Ishikawa (cell line): ENCODE measurements at regions not wholly inside any gene's neighbourhood (a gene's known extent, or its start where the extent isn't known, plus 50 kb on each side); places are given as distances from the start of the nearest gene placed in this dataset.

ENCODE experiments used
- CEBPB ChIP-seq: IDR thresholded peaks from 2 replicates; pipeline ENCODE4 v1.6.1; 2012
- CREB1 ChIP-seq: IDR thresholded peaks from 2 replicates; pipeline ENCODE4 v1.6.1; 2012; ENCODE audit warnings: low read depth
- EGR1 ChIP-seq: IDR thresholded peaks from 2 replicates; pipeline ENCODE4 v1.6.1; 2012
- EP300 ChIP-seq: IDR thresholded peaks from 2 replicates; pipeline ENCODE4 v1.6.1; 2012; ENCODE audit warnings: borderline replicate concordance
- FOXM1 ChIP-seq: IDR thresholded peaks from 2 replicates; pipeline ENCODE4 v1.6.1; 2012; ENCODE audit warnings: low read depth, borderline replicate concordance
- NFIC ChIP-seq: IDR thresholded peaks from 2 replicates; pipeline ENCODE4 v1.6.1; 2012
- RAD21 ChIP-seq: IDR thresholded peaks from 2 replicates; pipeline ENCODE4 v1.6.1; 2012; ENCODE audit warnings: low read depth
- TAF1 ChIP-seq: IDR thresholded peaks from 2 replicates; pipeline ENCODE4 v1.6.1; 2012; ENCODE audit warnings: low read depth, mild to moderate bottlenecking
- TCF12 ChIP-seq: IDR thresholded peaks from 2 replicates; pipeline ENCODE4 v1.6.1; 2012; ENCODE audit warnings: low read depth
- TEAD4 ChIP-seq: IDR thresholded peaks from 2 replicates; pipeline ENCODE4 v1.6.1; 2012
- YY1 ChIP-seq: IDR thresholded peaks from 2 replicates; pipeline ENCODE4 v1.6.1; 2012; ENCODE audit warnings: low read depth
- ZBTB7A ChIP-seq: IDR thresholded peaks from 2 replicates; pipeline ENCODE4 v1.6.1; 2012; ENCODE audit warnings: low read depth
- TF ChIP-seq, protein P1 (sequence below): IDR thresholded peaks from 2 replicates; pipeline ENCODE4 v1.6.1; 2012
- TF ChIP-seq, protein P2 (sequence below): IDR thresholded peaks from 2 replicates; pipeline ENCODE4 v1.6.1; 2012; ENCODE audit warnings: low read depth, mild to moderate bottlenecking
- TF ChIP-seq, protein P3 (sequence below): IDR thresholded peaks from 2 replicates; pipeline ENCODE4 v1.6.1; 2012

DNA sequence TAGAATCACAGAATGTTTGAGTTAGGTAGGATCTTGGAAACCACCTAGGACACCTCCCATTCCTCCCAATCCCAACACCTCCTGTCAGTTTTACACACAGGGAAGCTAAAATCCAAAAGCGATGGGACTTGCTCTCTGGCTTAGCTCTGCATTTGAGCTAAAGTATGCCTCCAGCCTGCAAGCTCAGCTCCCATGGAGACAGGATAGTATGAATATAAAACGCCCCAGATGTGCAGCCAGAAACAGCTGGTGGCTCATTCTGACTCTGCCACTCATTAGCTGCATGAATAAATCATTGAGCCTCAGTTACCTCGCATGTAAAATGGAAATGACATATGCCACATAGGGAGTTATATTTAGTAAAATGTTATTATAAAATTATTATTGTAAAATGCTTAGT is 336.0 kb downstream of the SUCLA2 start:
- TF ChIP-seq FOXM1 (no peak), TEAD4 (no peak), EP300 (no peak), NFIC (no peak), EGR1 (no peak), RAD21 (no peak), ZBTB7A (no peak), TCF12 (no peak), CEBPB (no peak), YY1 (no peak), CREB1 (no peak), TAF1 (no peak)
- TF ChIP-seq, protein P1, sequence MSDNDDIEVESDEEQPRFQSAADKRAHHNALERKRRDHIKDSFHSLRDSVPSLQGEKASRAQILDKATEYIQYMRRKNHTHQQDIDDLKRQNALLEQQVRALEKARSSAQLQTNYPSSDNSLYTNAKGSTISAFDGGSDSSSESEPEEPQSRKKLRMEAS = no peak
- TF ChIP-seq, protein P2, sequence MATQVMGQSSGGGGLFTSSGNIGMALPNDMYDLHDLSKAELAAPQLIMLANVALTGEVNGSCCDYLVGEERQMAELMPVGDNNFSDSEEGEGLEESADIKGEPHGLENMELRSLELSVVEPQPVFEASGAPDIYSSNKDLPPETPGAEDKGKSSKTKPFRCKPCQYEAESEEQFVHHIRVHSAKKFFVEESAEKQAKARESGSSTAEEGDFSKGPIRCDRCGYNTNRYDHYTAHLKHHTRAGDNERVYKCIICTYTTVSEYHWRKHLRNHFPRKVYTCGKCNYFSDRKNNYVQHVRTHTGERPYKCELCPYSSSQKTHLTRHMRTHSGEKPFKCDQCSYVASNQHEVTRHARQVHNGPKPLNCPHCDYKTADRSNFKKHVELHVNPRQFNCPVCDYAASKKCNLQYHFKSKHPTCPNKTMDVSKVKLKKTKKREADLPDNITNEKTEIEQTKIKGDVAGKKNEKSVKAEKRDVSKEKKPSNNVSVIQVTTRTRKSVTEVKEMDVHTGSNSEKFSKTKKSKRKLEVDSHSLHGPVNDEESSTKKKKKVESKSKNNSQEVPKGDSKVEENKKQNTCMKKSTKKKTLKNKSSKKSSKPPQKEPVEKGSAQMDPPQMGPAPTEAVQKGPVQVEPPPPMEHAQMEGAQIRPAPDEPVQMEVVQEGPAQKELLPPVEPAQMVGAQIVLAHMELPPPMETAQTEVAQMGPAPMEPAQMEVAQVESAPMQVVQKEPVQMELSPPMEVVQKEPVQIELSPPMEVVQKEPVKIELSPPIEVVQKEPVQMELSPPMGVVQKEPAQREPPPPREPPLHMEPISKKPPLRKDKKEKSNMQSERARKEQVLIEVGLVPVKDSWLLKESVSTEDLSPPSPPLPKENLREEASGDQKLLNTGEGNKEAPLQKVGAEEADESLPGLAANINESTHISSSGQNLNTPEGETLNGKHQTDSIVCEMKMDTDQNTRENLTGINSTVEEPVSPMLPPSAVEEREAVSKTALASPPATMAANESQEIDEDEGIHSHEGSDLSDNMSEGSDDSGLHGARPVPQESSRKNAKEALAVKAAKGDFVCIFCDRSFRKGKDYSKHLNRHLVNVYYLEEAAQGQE = no peak
- TF ChIP-seq, protein P3, sequence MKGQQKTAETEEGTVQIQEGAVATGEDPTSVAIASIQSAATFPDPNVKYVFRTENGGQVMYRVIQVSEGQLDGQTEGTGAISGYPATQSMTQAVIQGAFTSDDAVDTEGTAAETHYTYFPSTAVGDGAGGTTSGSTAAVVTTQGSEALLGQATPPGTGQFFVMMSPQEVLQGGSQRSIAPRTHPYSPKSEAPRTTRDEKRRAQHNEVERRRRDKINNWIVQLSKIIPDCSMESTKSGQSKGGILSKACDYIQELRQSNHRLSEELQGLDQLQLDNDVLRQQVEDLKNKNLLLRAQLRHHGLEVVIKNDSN = no peak

DNA sequence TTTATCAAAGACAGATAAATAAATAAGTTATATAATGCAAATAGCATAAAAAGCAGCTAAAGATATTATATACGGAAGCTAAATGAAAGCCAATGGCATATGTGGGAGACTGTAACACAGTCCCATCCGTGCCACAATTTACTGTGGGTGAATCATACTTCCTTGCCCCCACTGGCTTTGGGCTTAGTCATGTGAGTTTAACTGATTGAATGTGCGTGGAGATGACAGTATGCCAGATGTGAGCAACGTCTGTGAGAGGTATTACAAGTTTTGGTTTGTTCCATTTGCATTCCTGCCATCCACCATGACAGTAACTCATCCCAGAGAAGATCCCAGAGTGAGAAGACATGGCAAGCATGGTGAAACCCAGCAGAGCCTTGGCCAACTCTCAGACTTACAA is 340.0 kb downstream of the SUCLA2 start:
- no peak for TF ChIP-seq CREB1
- no peak for TF ChIP-seq TAF1
- TF ChIP-seq NFIC = no peak

DNA sequence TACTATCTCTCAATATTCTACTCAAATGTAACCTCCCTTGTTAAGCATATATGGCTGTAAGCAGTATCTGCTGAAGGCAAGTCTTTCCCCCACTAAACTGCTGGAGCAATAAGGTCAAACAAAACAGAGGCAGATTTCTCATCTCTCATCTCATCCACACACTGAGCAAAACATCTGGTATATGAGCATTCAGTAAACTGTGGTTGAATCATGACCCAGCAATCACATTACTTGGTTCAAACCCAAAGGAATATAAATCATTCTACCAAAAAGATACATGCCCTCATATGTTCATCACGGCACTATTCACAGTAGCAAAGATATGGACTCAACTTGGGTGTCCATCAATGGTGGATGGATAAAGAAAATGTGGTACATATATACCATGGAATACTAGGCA is 344.4 kb downstream of the SUCLA2 start:
- TF ChIP-seq TAF1 = no peak

DNA sequence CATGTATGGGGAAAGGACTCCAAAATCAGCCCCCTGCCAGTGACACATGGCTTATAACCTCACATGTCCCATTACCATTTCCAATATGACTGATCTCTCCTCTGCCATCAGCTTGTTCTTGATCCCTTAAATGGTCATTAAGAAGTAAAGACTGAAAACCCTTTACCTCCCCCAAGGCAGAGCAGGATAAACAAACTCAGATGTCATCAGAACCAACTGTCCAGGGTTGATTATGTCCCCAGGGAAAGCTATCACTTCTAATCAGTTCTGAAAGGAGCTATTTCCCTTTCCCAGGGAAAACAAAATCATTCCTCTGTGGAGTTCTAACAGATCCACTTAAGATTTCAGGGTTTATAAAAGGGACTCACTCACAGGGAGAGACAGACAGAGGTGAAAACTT is 350.9 kb downstream of the SUCLA2 start:
- no peak for TF ChIP-seq FOXM1
- no peak for TF ChIP-seq EGR1
- no peak for TF ChIP-seq TCF12
- no peak for TF ChIP-seq CREB1
- no peak for TF ChIP-seq YY1
- no peak for TF ChIP-seq ZBTB7A
- no peak for TF ChIP-seq TEAD4
- TF ChIP-seq EP300 = no peak
- TF ChIP-seq RAD21 = no peak
- TF ChIP-seq, protein P3 = no peak
- TF ChIP-seq, protein P2 = no peak
- no peak for TF ChIP-seq NFIC
- TF ChIP-seq TAF1 = no peak

DNA sequence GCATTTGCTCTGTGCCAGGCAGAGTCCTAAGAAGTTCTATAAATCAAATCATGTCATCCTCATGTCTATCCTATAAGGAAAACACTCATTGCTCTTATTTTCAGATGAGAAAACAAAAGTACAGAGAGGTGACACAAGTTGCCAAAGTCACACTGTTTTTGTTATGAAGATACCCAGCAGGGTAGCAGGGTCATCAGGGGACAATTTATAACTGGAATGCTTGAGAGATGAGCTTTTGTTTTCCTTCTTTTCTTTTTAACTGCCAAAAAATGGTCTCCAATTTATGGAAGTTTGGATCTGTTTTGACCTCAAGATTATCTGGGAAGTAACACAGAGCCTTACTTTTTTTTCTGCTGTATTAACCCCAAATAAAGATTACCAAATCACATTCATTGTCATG is 354.1 kb downstream of the SUCLA2 start:
- TF ChIP-seq CREB1 = no peak
- TF ChIP-seq TAF1 = no peak
- no peak for TF ChIP-seq TCF12

DNA sequence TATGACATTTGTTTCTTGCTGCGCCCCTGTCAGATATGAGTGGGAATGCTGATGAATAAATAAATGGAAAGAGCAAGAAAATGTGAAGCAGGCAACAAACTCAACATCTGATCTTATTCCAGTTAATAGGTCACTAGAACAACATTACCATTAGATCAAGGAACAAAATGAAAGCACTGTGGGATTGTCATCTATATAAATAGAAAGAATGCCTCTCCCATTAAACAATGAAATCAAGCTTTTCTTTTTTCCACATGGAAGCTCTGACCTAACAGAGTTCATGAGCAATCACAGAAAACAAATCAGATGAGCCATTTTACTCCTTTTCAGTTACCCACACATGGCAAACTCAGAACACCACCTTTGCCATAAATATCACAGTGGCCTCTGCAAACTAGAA is 354.8 kb downstream of the SUCLA2 start:
- TF ChIP-seq, protein P2 = no peak
- TF ChIP-seq FOXM1 = no peak
- no peak for TF ChIP-seq TCF12
- no peak for TF ChIP-seq ZBTB7A
- TF ChIP-seq YY1 = no peak
- TF ChIP-seq, protein P3 = no peak
- no peak for TF ChIP-seq TAF1
- no peak for TF ChIP-seq TEAD4
- no peak for TF ChIP-seq CEBPB
